CD4-positive, alpha-beta T cell (primary cell): ENCODE measurements at regions not wholly inside any gene's neighbourhood (a gene's known extent, or its start where the extent isn't known, plus 50 kb on each side); places are given as distances from the start of the nearest gene placed in this dataset.

Experiments used
- ATAC-seq: fragments of 200-7000 bp; cut with Tn5 transposase; one replicate; pipeline ENCODE4 v1.10.0; 2022; ENCODE audit warnings: mild to moderate bottlenecking; ENCODE audit not compliant: poor library complexity
- CTCF ChIA-PET: fragments of 350-600 bp; sonication (Branson Sonifier 250); formaldehyde crosslinking; loops from one replicate; lab custom pipeline; 2021; ENCODE audit warnings: antibody characterized with exemption, inconsistent platforms; lab: Charles Lee
- POLR2A ChIA-PET: fragments of 350-600 bp; sonication (Branson Sonifier 250); formaldehyde crosslinking; loops from one replicate; lab custom pipeline; 2021; ENCODE audit warnings: antibody characterized with exemption, inconsistent platforms; lab: Charles Lee
- DNase-seq, 14 experiments: peaks; one replicate each; pipeline ENCODE4 v3.0.0-alpha.2; 2013 to 2020; ENCODE audit warnings: mixed read lengths in 2 of 14
- H3K27ac ChIP-seq, 2 donors: one replicate each; pipeline versions ENCODE4 v1.5.1 to v1.7.0; 2013; ENCODE audit warnings: low read length in 2 of 2, low read depth in 1 of 2, mild to moderate bottlenecking in 1 of 2
- H3K27me3 ChIP-seq, 2 experiments: 1 replicate in 1 of 2; 2 replicates in 1 of 2; pipeline versions ENCODE4 v1.6.1 to v1.7.0; 2013; ENCODE audit warnings: low read length in 2 of 2, control low read depth in 1 of 2, mild to moderate bottlenecking in 1 of 2, moderate library complexity in 1 of 2; ENCODE audit not compliant: insufficient read depth in 2 of 2, control insufficient read depth in 1 of 2
- H3K36me3 ChIP-seq: one replicate; pipeline ENCODE4 v1.6.1; 2013; ENCODE audit warnings: low read length, control low read depth; ENCODE audit not compliant: insufficient read depth
- H3K4me1 ChIP-seq: one replicate; pipeline ENCODE4 v1.6.1; 2013; ENCODE audit warnings: low read length, control low read depth; ENCODE audit not compliant: insufficient read depth
- H3K4me3 ChIP-seq: one replicate; pipeline ENCODE4 v1.5.1; 2013; ENCODE audit warnings: mild to moderate bottlenecking, low read length, moderate library complexity
- H3K9me3 ChIP-seq, 2 experiments: 1 replicate in 1 of 2; 2 replicates in 1 of 2; pipeline versions ENCODE4 v1.6.1 to v1.7.0; 2013; ENCODE audit warnings: low read length in 2 of 2, mild to moderate bottlenecking in 2 of 2, control low read depth in 1 of 2, moderate library complexity in 1 of 2; ENCODE audit not compliant: control insufficient read depth in 1 of 2, insufficient read depth in 1 of 2
- H3K27ac Mint-ChIP-seq: one replicate; pipeline ENCODE4 v1.8.0; 2020; ENCODE audit warnings: mixed read lengths
- H3K27me3 Mint-ChIP-seq: one replicate; pipeline ENCODE4 v1.8.0; 2021; ENCODE audit warnings: mixed read lengths
- H3K36me3 Mint-ChIP-seq: one replicate; pipeline ENCODE4 v1.8.0; 2021; ENCODE audit warnings: low read depth, mixed read lengths
- H3K4me1 Mint-ChIP-seq: one replicate; pipeline ENCODE4 v1.8.0; 2021; ENCODE audit warnings: low read depth, mixed read lengths
- H3K4me3 Mint-ChIP-seq: one replicate; pipeline ENCODE4 v1.8.0; 2020; ENCODE audit warnings: mild to moderate bottlenecking, mixed read lengths
- H3K9me3 Mint-ChIP-seq: one replicate; pipeline ENCODE4 v1.8.0; 2020; ENCODE audit warnings: mixed read lengths
- CTCF ChIP-seq: fragments of 200-600 bp; IDR thresholded peaks from one replicate; pipeline ENCODE4 v1.8.0; 2022; ENCODE audit warnings: antibody characterized with exemption, mild to moderate bottlenecking
- intact Hi-C, 2 experiments: fragments of 100-400 bp; cut with DNase I in 1 of 2; cut with micrococcal nuclease in 1 of 2; formaldehyde crosslinking; loops; one replicate each; pipeline versions ENCODE4 v1.15.1 to v1.9.0; 2023 to 2025; cut with DNase I, micrococcal nuclease

- intact Hi-C loops: no loop called here
- no peak overlapping the region for H3K27ac ChIP-seq
- no peak overlapping the region for H3K4me3 Mint-ChIP-seq
- H3K27ac Mint-ChIP-seq: no peak overlapping the region
- DNase-seq (peak in 1 of 14 experiments; percentile 12), ATAC-seq (no peak)
- POLR2A ChIA-PET: no interaction called here
- TF ChIP-seq CTCF: no peak
- H3K9me3 ChIP-seq: peaks cover 0 to 9% of the 10 kb centered on the region in 2 experiments
- H3K27me3 ChIP-seq: no peaks in the 10 kb centered on the region
- no peaks in the 10 kb centered on the region for H3K4me1 ChIP-seq
- H3K4me3 ChIP-seq: no peak overlapping the region
- H3K36me3 Mint-ChIP-seq: no peaks in the 10 kb centered on the region
- CTCF ChIA-PET: no interaction called here
- H3K27me3 Mint-ChIP-seq: peaks cover 14% of the 10 kb centered on the region
- no peaks in the 10 kb centered on the region for H3K9me3 Mint-ChIP-seq
- H3K4me1 Mint-ChIP-seq: no peaks in the 10 kb centered on the region
- no peaks in the 10 kb centered on the region for H3K36me3 ChIP-seq
These were observed 459.3 kb downstream of the BRD1 start for GRCh38 chr22:49368221-49368975.

GRCh38 chr22:49367041-49367697 is 460.5 kb downstream of the BRD1 start:
- no peaks in the 10 kb centered on the region for H3K4me1 Mint-ChIP-seq
- H3K27me3 Mint-ChIP-seq: peaks cover 14% of the 10 kb centered on the region
- H3K27ac Mint-ChIP-seq: no peak overlapping the region
- no peaks in the 10 kb centered on the region for H3K27me3 ChIP-seq
- ATAC-seq (no peak), DNase-seq (no peak)
- no peaks in the 10 kb centered on the region for H3K36me3 Mint-ChIP-seq
- TF ChIP-seq CTCF: no peak
- no peak overlapping the region for H3K4me3 ChIP-seq
- POLR2A ChIA-PET: no interaction called here
- CTCF ChIA-PET: no interaction called here
- H3K4me3 Mint-ChIP-seq: no peak overlapping the region
- no peaks in the 10 kb centered on the region for H3K4me1 ChIP-seq
- peaks cover 0 to 6% of the 10 kb centered on the region in 2 experiments for H3K9me3 ChIP-seq
- no peaks in the 10 kb centered on the region for H3K9me3 Mint-ChIP-seq
- no peak overlapping the region for H3K27ac ChIP-seq
- H3K36me3 ChIP-seq: no peaks in the 10 kb centered on the region
- intact Hi-C loops: no loop called here

- ChIA-PET POLR2A (no interaction called here), CTCF (no interaction called here)
- Histone ChIP-seq H3K36me3 (no peaks in the 10 kb centered on the region), H3K27ac (no peak overlapping the region), H3K4me3 (no peak overlapping the region), H3K4me1 (no peaks in the 10 kb centered on the region), H3K9me3 (peaks cover 0 to 6% of the 10 kb centered on the region in 2 experiments), H3K27me3 (no peaks in the 10 kb centered on the region)
- Mint-ChIP-seq H3K9me3 (no peaks in the 10 kb centered on the region), H3K27me3 (peaks cover 14% of the 10 kb centered on the region), H3K4me1 (no peaks in the 10 kb centered on the region), H3K4me3 (no peak overlapping the region), H3K36me3 (no peaks in the 10 kb centered on the region), H3K27ac (no peak overlapping the region)
- intact Hi-C loops: no loop called here
- ATAC-seq (no peak), DNase-seq (peak in 1 of 14 experiments; percentile 10)
- no peak for TF ChIP-seq CTCF
These were observed 461.2 kb downstream of the BRD1 start for GRCh38 chr22:49366437-49366836.
